Left ventricle myocardium inferior (tissue), 1 donor: ENCODE measurements at regions not wholly inside any gene's neighbourhood (a gene's known extent, or its start where the extent isn't known, plus 50 kb on each side); places are given as distances from the start of the nearest gene placed in this dataset.

ENCODE experiments used
- DNase-seq: peaks from one replicate; pipeline ENCODE4 v3.0.0-alpha.2; 2020
- H3K27ac ChIP-seq: fragments of 200-600 bp; replicated peaks from 2 replicates; pipeline ENCODE4 v1.8.0; 2021
- H3K27me3 ChIP-seq: fragments of 200-600 bp; 2 replicates; pipeline ENCODE4 v1.8.0; 2021; ENCODE audit warnings: low read depth
- H3K36me3 ChIP-seq: fragments of 200-600 bp; 2 replicates; pipeline ENCODE4 v1.8.0; 2021
- H3K4me1 ChIP-seq: fragments of 200-600 bp; 2 replicates; pipeline ENCODE4 v1.8.0; 2021
- H3K4me3 ChIP-seq: fragments of 200-600 bp; 2 replicates; pipeline ENCODE4 v1.8.0; 2021; ENCODE audit warnings: mild to moderate bottlenecking, moderate library complexity
- H3K9me3 ChIP-seq: fragments of 200-600 bp; replicated peaks from 2 replicates; pipeline ENCODE4 v1.8.0; 2021
- CTCF ChIP-seq: fragments of 200-600 bp; IDR thresholded peaks from 2 replicates; pipeline ENCODE4 v1.8.0; 2021; ENCODE audit warnings: antibody characterized with exemption, mild to moderate bottlenecking, borderline replicate concordance
- intact Hi-C: fragments of 100-400 bp; cut with micrococcal nuclease; formaldehyde crosslinking; loops from one replicate; pipeline ENCODE4 v1.11.0; 2022
- donor health status: DM: no; HTN: yes; CAD: no; lungs with severe emphysema.

DNA sequence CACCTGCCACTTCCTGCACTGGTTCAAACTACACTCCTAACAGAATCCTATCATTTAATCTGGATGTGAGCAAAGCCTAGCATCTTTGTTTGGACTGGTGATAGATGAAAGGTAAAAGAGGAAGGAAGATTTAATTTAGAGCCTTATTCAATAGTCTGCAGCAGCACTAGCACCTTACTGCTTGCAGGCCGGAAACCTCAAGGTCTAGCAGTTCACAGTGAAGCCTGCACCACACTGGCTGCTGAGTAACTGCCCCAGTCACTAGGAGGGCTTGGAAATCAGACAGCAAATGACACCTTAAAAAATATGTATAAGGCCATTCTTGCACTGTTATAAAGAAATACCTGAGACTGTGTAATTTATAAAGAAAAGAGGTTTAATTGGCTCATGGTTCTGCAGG, 358.0 kb downstream of the DAD1 start:
- H3K4me1 ChIP-seq, result no peaks in the 10 kb centered on the region
- H3K36me3 ChIP-seq, result no peaks in the 10 kb centered on the region
- no peak overlapping the region for H3K4me3 ChIP-seq
- TF ChIP-seq CTCF, result no peak
- no peak overlapping the region for H3K27ac ChIP-seq
- no peak for DNase-seq
- peaks cover 12% of the 10 kb centered on the region for H3K27me3 ChIP-seq
- peaks cover 8% of the 10 kb centered on the region for H3K9me3 ChIP-seq
- intact Hi-C loops, result no loop called here

DNA sequence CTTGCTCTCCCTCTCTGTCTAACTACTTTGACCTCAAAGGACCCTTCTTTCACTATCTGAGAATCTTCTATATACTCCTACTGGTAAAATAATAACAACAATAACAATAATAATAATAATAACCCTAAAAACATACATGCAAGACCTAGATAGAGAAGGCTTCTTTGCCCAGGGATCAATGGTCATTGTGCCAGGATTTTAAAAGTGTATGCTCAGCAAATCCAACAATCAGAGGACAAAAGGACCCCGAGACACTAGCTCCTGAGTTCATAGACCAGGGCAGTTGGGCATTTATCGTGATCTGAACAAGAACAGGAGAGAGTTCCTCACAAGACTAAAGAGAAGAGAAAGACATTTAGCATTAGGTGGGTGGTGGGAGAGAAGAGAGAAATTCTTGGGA, 358.5 kb downstream of the DAD1 start:
- intact Hi-C loops, result no loop called here
- TF ChIP-seq CTCF, result no peak

DNA sequence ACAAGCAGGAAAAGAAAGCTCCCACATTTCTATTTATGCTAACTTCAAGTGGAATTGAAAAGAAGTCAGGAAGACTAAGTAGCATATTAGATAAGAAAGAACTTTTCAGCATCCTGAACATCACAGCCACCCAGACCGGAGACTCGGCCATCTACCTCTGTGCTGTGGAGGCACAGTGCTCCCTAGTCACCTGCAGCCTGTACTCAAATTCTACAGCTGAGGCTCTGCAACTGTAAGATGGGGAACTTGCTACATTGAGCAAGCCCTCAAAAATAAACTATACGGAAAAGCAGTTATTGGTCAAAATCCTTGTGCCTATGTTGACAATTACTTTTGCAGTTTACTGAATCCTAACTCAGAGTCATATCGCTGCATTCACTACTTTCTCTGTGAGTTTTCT, 361.9 kb downstream of the DAD1 start:
- H3K4me1 ChIP-seq, result no peaks in the 10 kb centered on the region
- intact Hi-C loops, result no loop called here

More for the DNA sequence above, 358.5 kb downstream of the DAD1 start:
- Histone ChIP-seq H3K36me3 (no peaks in the 10 kb centered on the region), H3K4me3 (no peak overlapping the region), H3K4me1 (no peaks in the 10 kb centered on the region), H3K27me3 (peaks cover 15% of the 10 kb centered on the region), H3K9me3 (peaks cover 8% of the 10 kb centered on the region), H3K27ac (no peak overlapping the region)
- DNase-seq, result no peak

DNA sequence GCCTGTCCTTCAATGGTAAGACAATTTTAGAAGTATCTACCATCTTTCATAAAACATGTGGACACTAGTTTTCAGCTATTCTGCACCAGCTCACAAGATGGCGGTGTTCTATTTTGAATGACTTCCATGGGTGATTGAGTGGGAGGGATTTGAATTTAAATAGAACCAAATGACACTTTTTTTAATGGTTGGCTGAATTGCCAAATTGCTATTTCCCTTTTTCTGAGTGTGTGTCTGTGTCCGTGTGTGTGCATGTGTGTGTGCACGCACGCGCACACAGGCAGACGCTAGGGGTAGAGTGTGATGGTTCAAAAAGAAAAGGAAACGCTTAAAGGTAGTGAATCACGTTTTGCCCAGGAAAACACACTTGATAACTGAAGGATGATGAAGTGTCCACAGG, 362.6 kb downstream of the DAD1 start:
- intact Hi-C loops, result no loop called here
- Histone ChIP-seq H3K9me3 (no peaks in the 10 kb centered on the region), H3K4me1 (no peaks in the 10 kb centered on the region), H3K27ac (no peak overlapping the region), H3K27me3 (peaks cover 31% of the 10 kb centered on the region), H3K4me3 (no peak overlapping the region), H3K36me3 (no peaks in the 10 kb centered on the region)
- no peak for TF ChIP-seq CTCF
- DNase-seq, result no peak

More for the DNA sequence above, 361.9 kb downstream of the DAD1 start:
- TF ChIP-seq CTCF, result no peak
- H3K9me3 ChIP-seq, result peaks cover 1% of the 10 kb centered on the region
- H3K36me3 ChIP-seq, result no peaks in the 10 kb centered on the region
- DNase-seq, result no peak
- H3K27ac ChIP-seq, result no peak overlapping the region
- H3K4me3 ChIP-seq, result no peak overlapping the region
- peaks cover 24% of the 10 kb centered on the region for H3K27me3 ChIP-seq

GRCh38 chr14:22225516-22226140, 363.4 kb downstream of the DAD1 start:
- Histone ChIP-seq H3K4me3 (no peak overlapping the region), H3K27me3 (peaks cover 39% of the 10 kb centered on the region), H3K9me3 (no peaks in the 10 kb centered on the region), H3K27ac (no peak overlapping the region), H3K4me1 (no peaks in the 10 kb centered on the region), H3K36me3 (no peaks in the 10 kb centered on the region)
- no peak for TF ChIP-seq CTCF
- intact Hi-C loops, result no loop called here
- DNase-seq, result no peak
